Mucosa of stomach (tissue), 1 donor: ENCODE measurements at regions not wholly inside any gene's neighbourhood (a gene's known extent, or its start where the extent isn't known, plus 50 kb on each side); places are given as distances from the start of the nearest gene placed in this dataset.

ENCODE experiments used
- H3K27me3 ChIP-seq: one replicate; pipeline ENCODE4 v1.7.0; 2013; ENCODE audit warnings: mild to moderate bottlenecking, low read length; ENCODE audit not compliant: control insufficient read depth, insufficient read depth
- H3K36me3 ChIP-seq: one replicate; pipeline ENCODE4 v1.7.0; 2013; ENCODE audit warnings: low read length; ENCODE audit not compliant: control insufficient read depth, insufficient read depth
- H3K4me1 ChIP-seq: one replicate; pipeline ENCODE4 v1.7.0; 2013; ENCODE audit warnings: mild to moderate bottlenecking, low read length; ENCODE audit not compliant: control insufficient read depth, insufficient read depth
- H3K4me3 ChIP-seq: one replicate; pipeline ENCODE4 v1.7.0; 2013; ENCODE audit warnings: low read length
- H3K9ac ChIP-seq: one replicate; pipeline ENCODE4 v1.7.0; 2013; ENCODE audit warnings: mild to moderate bottlenecking, low read length, moderate library complexity
- H3K9me3 ChIP-seq: one replicate; pipeline ENCODE4 v1.7.0; 2013; ENCODE audit warnings: mild to moderate bottlenecking, low read length, moderate library complexity; ENCODE audit not compliant: control insufficient read depth
- donor health status: Pancreatic carcinoma.

GRCh38 chr1:60589916-60590315 lies 492.4 kb upstream of the NFIA start:
- Histone ChIP-seq H3K36me3 (no peaks in the 10 kb centered on the region), H3K4me1 (no peaks in the 10 kb centered on the region)

GRCh38 chr1:60589046-60589748 lies 493.2 kb upstream of the NFIA start:
- H3K4me1 ChIP-seq = no peaks in the 10 kb centered on the region
- H3K9ac ChIP-seq = no peak overlapping the region
- H3K9me3 ChIP-seq = no peaks in the 10 kb centered on the region
- no peaks in the 10 kb centered on the region for H3K36me3 ChIP-seq
- H3K27me3 ChIP-seq = no peaks in the 10 kb centered on the region
- no peak overlapping the region for H3K4me3 ChIP-seq

More at GRCh38 chr1:60589916-60590315, 492.4 kb upstream of the NFIA start:
- H3K4me3 ChIP-seq = no peak overlapping the region
- H3K9ac ChIP-seq = no peak overlapping the region
- H3K27me3 ChIP-seq = no peaks in the 10 kb centered on the region
- H3K9me3 ChIP-seq = no peaks in the 10 kb centered on the region

- Histone ChIP-seq H3K4me3 (no peak overlapping the region), H3K9ac (no peak overlapping the region), H3K4me1 (no peaks in the 10 kb centered on the region), H3K36me3 (no peaks in the 10 kb centered on the region), H3K27me3 (no peaks in the 10 kb centered on the region), H3K9me3 (no peaks in the 10 kb centered on the region)
These were observed 498.0 kb upstream of the NFIA start for GRCh38 chr1:60584371-60584770.

GRCh38 chr1:60583696-60584095 lies 498.7 kb upstream of the NFIA start:
- Histone ChIP-seq H3K4me3 (no peak overlapping the region), H3K4me1 (no peaks in the 10 kb centered on the region), H3K27me3 (no peaks in the 10 kb centered on the region), H3K36me3 (no peaks in the 10 kb centered on the region), H3K9ac (no peak overlapping the region), H3K9me3 (no peaks in the 10 kb centered on the region)

DNA sequence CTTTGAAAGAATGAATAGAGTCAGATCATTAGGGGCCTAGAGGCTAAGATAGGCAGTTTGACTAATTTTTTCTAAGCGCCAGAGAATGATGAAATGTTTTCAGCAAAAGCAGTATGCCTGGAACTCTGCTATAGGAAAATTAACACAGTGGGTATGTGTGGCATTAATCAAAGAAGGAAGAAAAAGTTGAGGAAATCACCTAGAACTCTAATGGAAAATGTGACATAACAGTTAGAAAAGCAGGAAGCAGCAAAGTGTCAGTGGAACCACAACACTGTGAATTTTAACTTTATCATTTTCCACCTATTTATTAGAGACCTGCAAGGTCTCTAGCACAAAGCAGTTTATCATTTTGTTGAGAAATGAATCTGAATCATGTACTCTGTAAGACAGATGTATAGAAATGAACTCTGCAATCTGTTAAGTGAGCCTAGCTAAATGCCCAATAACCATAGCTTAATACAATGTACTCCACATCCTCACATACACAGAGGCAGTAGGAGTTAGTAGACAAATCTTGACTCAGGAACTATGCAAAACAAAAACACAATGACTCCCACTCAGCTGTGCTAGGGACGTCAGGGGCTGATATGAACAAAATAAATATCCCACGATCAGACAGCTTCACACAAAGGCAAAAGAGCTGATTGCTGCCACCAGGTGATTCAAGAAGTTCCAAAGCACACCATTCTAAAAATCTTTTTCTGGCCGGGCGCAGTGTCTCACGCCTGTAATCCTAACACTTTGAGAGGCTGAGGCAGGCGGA lies 500.7 kb upstream of the NFIA start:
- Histone ChIP-seq H3K36me3 (no peaks in the 10 kb centered on the region), H3K4me3 (no peak overlapping the region), H3K9me3 (no peaks in the 10 kb centered on the region), H3K4me1 (no peaks in the 10 kb centered on the region), H3K9ac (no peak overlapping the region), H3K27me3 (no peaks in the 10 kb centered on the region)

DNA sequence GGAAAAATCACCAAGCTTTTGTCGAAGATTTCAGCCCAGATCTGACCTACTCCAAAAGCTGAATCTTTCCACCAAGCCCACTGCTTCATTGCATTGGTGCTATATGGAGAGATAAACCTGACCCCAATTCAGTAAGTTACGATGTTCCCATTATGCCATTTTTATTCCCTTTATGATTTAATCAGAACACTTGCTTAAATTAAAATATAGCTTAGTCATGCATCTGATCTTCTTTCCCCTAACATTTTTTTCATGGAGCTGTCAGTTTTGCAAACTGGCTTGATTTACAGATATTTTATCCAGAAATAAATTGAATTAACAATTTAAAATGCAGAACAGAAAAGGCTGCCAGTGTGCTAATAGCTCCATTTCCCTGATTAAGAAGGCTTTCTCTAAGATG lies 503.5 kb upstream of the C1orf87 start:
- Histone ChIP-seq H3K4me3 (no peak overlapping the region), H3K27me3 (no peaks in the 10 kb centered on the region), H3K4me1 (peaks cover 8% of the 10 kb centered on the region), H3K9me3 (no peaks in the 10 kb centered on the region), H3K36me3 (no peaks in the 10 kb centered on the region), H3K9ac (no peak overlapping the region)

GRCh38 chr1:60575326-60575977 lies 501.9 kb upstream of the C1orf87 start:
- H3K27me3 ChIP-seq = no peaks in the 10 kb centered on the region
- H3K4me3 ChIP-seq = no peak overlapping the region
- no peaks in the 10 kb centered on the region for H3K9me3 ChIP-seq
- peaks cover 8% of the 10 kb centered on the region for H3K4me1 ChIP-seq
- H3K36me3 ChIP-seq = no peaks in the 10 kb centered on the region
- H3K9ac ChIP-seq = no peak overlapping the region

- Histone ChIP-seq H3K9ac (no peak overlapping the region), H3K9me3 (no peaks in the 10 kb centered on the region), H3K27me3 (no peaks in the 10 kb centered on the region), H3K4me1 (peaks cover 8% of the 10 kb centered on the region), H3K36me3 (no peaks in the 10 kb centered on the region), H3K4me3 (no peak overlapping the region)
These were observed 500.3 kb upstream of the C1orf87 start for GRCh38 chr1:60573726-60574409.

DNA sequence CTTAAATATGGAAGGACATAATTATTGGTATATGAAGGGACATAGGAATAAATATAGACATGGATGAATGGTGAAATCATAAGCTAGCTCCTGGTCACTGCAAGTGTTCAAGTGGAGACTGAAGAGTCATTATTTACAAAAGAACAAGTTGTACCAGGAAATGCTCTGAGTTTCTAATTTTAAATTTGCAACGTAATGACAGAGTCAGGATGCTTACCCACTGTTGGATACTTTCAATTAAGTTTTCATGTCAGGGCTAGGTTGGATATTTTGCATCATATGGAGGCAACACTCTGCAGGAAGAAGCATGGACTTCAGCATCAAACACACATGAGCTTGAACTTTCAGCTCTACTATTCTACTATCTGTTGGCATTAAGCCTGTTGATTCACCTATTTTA lies 499.6 kb upstream of the C1orf87 start:
- peaks cover 8% of the 10 kb centered on the region for H3K4me1 ChIP-seq
- H3K36me3 ChIP-seq = no peaks in the 10 kb centered on the region
- H3K27me3 ChIP-seq = no peaks in the 10 kb centered on the region
- no peak overlapping the region for H3K4me3 ChIP-seq
- H3K9me3 ChIP-seq = no peaks in the 10 kb centered on the region
- no peak overlapping the region for H3K9ac ChIP-seq

DNA sequence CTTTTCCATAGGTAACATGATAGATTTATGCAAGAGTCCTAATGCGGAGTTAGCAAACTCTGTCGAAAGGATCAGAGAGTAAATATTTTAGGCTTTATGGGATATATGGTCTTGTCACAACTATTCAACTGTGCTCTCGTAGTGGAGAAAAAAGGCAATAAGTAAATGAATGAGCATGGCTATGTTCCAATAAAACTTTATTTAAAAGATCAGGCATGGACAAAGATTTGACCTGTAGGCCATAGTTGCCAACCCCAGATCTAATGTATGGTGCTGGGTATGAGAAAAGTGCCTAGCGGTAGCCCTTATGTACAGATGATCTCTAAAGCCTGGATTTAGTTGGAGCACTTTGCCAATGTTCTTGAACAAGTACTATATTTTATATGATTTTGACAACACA lies 498.8 kb upstream of the C1orf87 start:
- Histone ChIP-seq H3K9ac (no peak overlapping the region), H3K9me3 (no peaks in the 10 kb centered on the region)

GRCh38 chr1:60571811-60572210 lies 498.2 kb upstream of the C1orf87 start:
- H3K27me3 ChIP-seq = no peaks in the 10 kb centered on the region
- H3K9ac ChIP-seq = no peak overlapping the region
- peaks cover 8% of the 10 kb centered on the region for H3K4me1 ChIP-seq
- H3K9me3 ChIP-seq = no peaks in the 10 kb centered on the region
- no peak overlapping the region for H3K4me3 ChIP-seq
- no peaks in the 10 kb centered on the region for H3K36me3 ChIP-seq

More for the DNA sequence above, 498.8 kb upstream of the C1orf87 start:
- Histone ChIP-seq H3K36me3 (no peaks in the 10 kb centered on the region), H3K4me3 (no peak overlapping the region), H3K27me3 (no peaks in the 10 kb centered on the region), H3K4me1 (peaks cover 8% of the 10 kb centered on the region)

GRCh38 chr1:60569189-60569588 lies 495.6 kb upstream of the C1orf87 start:
- Histone ChIP-seq H3K9ac (no peak overlapping the region), H3K27me3 (no peaks in the 10 kb centered on the region), H3K36me3 (no peaks in the 10 kb centered on the region), H3K4me1 (peaks cover 8% of the 10 kb centered on the region), H3K9me3 (no peaks in the 10 kb centered on the region), H3K4me3 (no peak overlapping the region)
